Fibroblast of the conjunctiva (primary cell): ENCODE measurements at regions not wholly inside any gene's neighbourhood (a gene's known extent, or its start where the extent isn't known, plus 50 kb on each side); places are given as distances from the start of the nearest gene placed in this dataset.
"Not testable (repeated sequence)": the region's sequence is repeated elsewhere in the genome, so short reads cannot be mapped to it uniquely, and the experiment has no call there.

Experiments
- DNase-seq: peaks from one replicate; pipeline ENCODE4 v3.0.0-alpha.2; 2010; ENCODE audit warnings: low read depth

- DNase-seq: no peak
These were observed 483.6 kb upstream of the RGS18 start for GRCh38 chr1:191674626-191675179.

- DNase-seq: no peak
These were observed 482.1 kb upstream of the RGS18 start for GRCh38 chr1:191675856-191676783.

GRCh38 chr1:191685669-191686068, 472.6 kb upstream of the RGS18 start:
- no peak for DNase-seq

- DNase-seq: no peak
These were observed 470.5 kb upstream of the RGS18 start for GRCh38 chr1:191687721-191688120.

- no peak for DNase-seq
These were observed 467.3 kb upstream of the RGS18 start for GRCh38 chr1:191690931-191691330.

GRCh38 chr1:191693797-191694196, 464.5 kb upstream of the RGS18 start:
- DNase-seq: no peak

- no peak for DNase-seq
These were observed 462.4 kb upstream of the RGS18 start for GRCh38 chr1:191695865-191696264.

GRCh38 chr1:191696354-191696753, 461.9 kb upstream of the RGS18 start:
- no peak for DNase-seq

- DNase-seq: no peak
These were observed 460.7 kb upstream of the RGS18 start for GRCh38 chr1:191697556-191697955.

GRCh38 chr1:191698246-191698645, 460.0 kb upstream of the RGS18 start:
- DNase-seq: no peak

GRCh38 chr1:191699343-191699742, 458.9 kb upstream of the RGS18 start:
- DNase-seq: no peak

GRCh38 chr1:191700922-191701321, 457.3 kb upstream of the RGS18 start:
- DNase-seq: no peak

- no peak for DNase-seq
These were observed 456.1 kb upstream of the RGS18 start for GRCh38 chr1:191702124-191702523.

- no peak for DNase-seq
These were observed 451.0 kb upstream of the RGS18 start for GRCh38 chr1:191707288-191707687.

GRCh38 chr1:191709215-191709614, 449.0 kb upstream of the RGS18 start:
- no peak for DNase-seq

GRCh38 chr1:191711961-191712360, 446.3 kb upstream of the RGS18 start:
- no peak for DNase-seq

- DNase-seq: no peak
These were observed 443.4 kb upstream of the RGS18 start for GRCh38 chr1:191714845-191715244.

GRCh38 chr1:191729742-191730141, 428.5 kb upstream of the RGS18 start:
- no peak for DNase-seq

- not testable (repeated sequence) for DNase-seq
These were observed 426.5 kb upstream of the RGS18 start for GRCh38 chr1:191731608-191732302.

- DNase-seq: no peak
These were observed 423.9 kb upstream of the RGS18 start for GRCh38 chr1:191734321-191734720.

GRCh38 chr1:191739544-191739943, 418.7 kb upstream of the RGS18 start:
- DNase-seq: no peak

GRCh38 chr1:191752342-191752741, 405.9 kb upstream of the RGS18 start:
- no peak for DNase-seq

- DNase-seq: no peak
These were observed 398.2 kb upstream of the RGS18 start for GRCh38 chr1:191760016-191760415.
